ENCODE measurements at regions not wholly inside any gene's neighbourhood (a gene's known extent, or its start where the extent isn't known, plus 50 kb on each side); places are given as distances from the start of the nearest gene placed in this dataset.

DNA sequence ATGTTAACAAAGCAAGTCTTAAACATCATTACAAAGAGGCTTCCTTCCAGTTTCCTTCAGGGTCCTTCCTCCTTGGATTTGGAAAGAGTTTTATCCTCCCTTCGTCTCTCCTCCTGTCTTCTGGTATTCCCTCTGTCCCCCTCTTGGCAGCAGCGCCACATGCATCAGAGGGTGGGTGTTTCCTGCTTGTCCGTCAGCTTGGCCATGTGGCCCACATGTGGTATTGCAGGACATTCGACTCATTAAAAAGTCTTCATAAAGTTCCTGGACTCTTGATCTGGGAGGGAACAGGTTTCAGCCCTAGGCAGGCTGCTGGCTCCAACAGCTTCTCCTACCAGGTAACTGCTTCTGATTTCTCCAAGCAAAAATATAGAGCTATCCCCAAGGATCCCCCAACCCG lies 189.8 kb downstream of the CSNK2A3 start:
- no peaks in the 10 kb centered on the region for H3K4me1 Mint-ChIP-seq
- no peak for ATAC-seq
- no peak overlapping the region for H3K27ac Mint-ChIP-seq
- peaks cover 9% of the 10 kb centered on the region for H3K9me3 Mint-ChIP-seq
- no peaks in the 10 kb centered on the region for H3K36me3 Mint-ChIP-seq
- H3K27me3 Mint-ChIP-seq, result peaks cover 10% of the 10 kb centered on the region
- H3K4me3 Mint-ChIP-seq, result no peak overlapping the region

DNA sequence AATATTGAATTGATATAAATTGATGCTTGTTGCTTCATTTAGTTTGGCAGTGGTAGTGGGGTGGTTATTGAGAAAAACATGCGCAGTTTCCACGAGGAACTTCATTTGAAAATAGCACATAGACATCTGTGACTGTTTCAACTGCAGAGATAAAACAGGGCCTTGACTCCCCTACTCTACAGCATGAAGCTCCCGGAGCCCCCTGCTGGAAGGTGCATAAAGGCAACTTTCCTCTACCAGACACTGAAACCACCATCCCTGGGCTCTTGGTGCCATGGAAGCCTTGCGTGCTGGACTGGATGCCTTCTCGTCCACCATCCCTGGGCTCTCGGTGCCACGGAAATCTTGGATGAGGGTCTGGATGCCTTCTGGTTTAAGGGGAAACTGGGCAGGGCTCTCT lies 195.9 kb downstream of the CSNK2A3 start:
- no peak overlapping the region for H3K27ac Mint-ChIP-seq
- ATAC-seq, result no peak
- H3K4me3 Mint-ChIP-seq, result no peak overlapping the region

DNA sequence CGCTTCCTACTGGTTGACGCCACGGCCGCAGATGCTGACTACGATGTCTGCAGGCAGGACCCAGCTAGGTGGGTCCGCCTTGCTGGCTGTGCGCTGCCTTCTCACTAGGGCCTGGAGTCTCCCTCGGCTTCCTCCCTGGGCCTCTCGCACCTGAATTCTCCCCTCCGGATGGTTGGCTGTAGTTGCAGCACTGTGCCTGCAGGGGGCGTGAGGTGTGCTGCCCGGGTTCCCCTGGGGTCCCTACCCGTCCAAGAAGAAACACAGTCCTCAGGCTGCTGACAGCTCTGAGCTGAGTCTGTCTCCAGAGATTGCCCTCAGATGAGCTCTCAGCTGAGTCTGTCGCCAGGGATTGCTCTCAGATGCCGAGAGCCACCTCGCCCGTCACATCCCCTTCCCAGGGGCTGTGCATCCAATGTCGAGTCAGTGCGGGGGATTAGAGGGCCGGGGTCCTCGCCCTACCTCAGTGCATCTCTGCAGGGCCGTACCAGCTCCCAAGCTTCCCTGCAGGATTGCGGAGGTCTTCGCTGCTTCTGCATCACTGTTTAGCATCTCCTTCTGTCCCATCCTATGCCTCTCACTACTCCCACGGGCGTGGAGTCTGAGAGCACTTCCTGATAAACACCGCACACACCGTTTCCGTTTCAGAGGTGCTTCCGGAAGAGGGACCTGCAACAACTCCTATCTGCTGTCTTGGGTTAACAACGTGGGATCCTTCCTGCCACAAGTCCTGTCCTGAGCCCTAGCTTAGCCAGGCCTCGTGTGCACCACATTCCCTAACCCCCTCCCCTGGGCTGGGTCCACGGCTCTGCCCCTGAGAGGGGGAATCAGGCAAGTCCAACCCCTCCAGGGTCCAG lies 196.9 kb downstream of the CSNK2A3 start:
- Mint-ChIP-seq H3K36me3 (no peaks in the 10 kb centered on the region), H3K27me3 (peaks cover 8% of the 10 kb centered on the region), H3K9me3 (peaks cover 2% of the 10 kb centered on the region), H3K27ac (no peak overlapping the region), H3K4me1 (peaks cover 12% of the 10 kb centered on the region), H3K4me3 (no peak overlapping the region)
- ATAC-seq, result peak; percentile 59

More for the DNA sequence above, 195.9 kb downstream of the CSNK2A3 start:
- H3K27me3 Mint-ChIP-seq, result peaks cover 8% of the 10 kb centered on the region
- no peaks in the 10 kb centered on the region for H3K36me3 Mint-ChIP-seq
- peaks cover 2% of the 10 kb centered on the region for H3K9me3 Mint-ChIP-seq
- H3K4me1 Mint-ChIP-seq, result peaks cover 12% of the 10 kb centered on the region

DNA sequence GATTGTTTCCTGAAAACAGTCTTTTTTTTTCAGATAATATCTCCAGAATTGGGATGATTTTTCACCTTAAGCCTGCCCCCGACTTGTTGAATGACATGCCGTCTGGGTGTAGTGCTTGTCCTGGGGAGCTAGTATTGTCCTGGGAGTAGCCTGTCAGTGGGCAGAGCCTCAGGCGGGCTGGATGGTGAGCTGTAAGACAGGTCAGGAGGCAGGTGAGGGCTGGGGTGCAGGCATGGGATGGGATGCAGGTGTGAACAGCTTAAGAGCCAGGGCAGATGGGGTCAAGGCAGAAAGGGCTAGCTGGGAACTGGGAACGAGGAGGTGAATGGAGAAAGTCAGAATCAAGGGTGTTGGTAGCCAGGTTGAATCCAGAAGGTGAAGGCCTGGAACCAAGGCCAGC lies 200.2 kb downstream of the CSNK2A3 start:
- no peak for ATAC-seq
- peaks cover 25% of the 10 kb centered on the region for H3K4me1 Mint-ChIP-seq
- H3K27ac Mint-ChIP-seq, result no peak overlapping the region
- peak overlapping the region; percentile 8 for H3K4me3 Mint-ChIP-seq
- peaks cover 23% of the 10 kb centered on the region for H3K27me3 Mint-ChIP-seq
- no peaks in the 10 kb centered on the region for H3K36me3 Mint-ChIP-seq
- no peaks in the 10 kb centered on the region for H3K9me3 Mint-ChIP-seq

DNA sequence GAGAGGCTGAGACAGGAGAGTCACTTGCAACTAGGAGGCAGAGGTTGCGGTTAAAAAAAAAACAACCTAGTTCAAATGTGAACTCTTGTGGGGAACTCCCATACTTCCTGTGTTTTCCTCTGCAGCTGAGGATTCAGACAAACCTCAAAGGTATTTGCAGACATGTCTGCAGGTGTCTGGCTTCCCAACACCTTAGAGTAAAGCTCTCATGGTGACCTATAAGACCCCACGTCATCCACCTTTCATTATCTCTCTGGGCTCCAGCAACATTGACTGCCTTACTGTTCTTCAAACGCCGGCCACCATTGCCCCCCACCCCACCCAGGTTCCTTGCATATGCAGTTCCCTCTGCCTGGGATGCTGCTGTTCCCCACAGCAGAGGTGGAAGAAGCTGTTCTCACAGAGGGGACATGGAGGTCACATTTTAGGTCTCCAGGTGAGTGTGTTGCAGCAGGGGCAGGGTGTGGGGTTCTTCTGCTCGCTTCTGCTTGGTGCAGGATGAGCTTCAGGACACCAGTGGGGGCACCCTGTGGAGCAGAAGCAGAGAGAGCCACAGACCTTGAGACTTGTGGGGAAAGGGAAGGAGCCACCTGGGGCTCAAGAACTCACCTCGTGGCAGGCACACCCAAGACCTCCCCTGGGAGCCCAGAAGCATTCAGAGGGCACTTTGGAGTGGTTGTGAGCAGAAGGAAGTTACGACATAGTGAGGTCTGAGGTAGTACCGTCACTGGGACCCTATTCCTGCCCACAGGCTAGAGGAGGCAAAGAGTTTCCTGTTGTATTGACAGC lies 203.2 kb downstream of the CSNK2A3 start:
- H3K4me1 Mint-ChIP-seq, result peaks cover 13% of the 10 kb centered on the region
- no peaks in the 10 kb centered on the region for H3K9me3 Mint-ChIP-seq
- ATAC-seq, result peak; percentile 46
- H3K4me3 Mint-ChIP-seq, result no peak overlapping the region
- H3K36me3 Mint-ChIP-seq, result no peaks in the 10 kb centered on the region
- H3K27ac Mint-ChIP-seq, result no peak overlapping the region
- H3K27me3 Mint-ChIP-seq, result peaks cover 31% of the 10 kb centered on the region

DNA sequence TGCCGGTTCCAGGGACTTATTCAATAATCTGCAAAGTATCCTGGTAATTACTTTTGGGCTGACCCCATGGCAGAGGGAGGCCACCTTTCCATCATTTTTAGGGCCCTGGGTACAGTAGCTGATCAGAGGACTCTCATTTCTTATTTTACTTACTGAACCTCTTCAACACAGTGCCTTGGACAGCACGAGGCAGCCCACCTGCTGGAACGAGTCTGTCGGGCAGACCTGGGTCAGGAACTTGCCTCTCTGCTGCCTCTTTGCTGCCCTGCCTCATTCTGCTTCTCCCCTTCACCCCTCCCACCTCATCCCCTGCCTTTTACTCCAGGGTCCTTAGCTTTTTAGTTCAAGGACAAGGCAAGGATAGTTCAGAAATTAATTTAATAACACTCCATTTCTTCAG lies 204.5 kb downstream of the CSNK2A3 start:
- no peak overlapping the region for H3K4me3 Mint-ChIP-seq
- ATAC-seq, result no peak
- H3K4me1 Mint-ChIP-seq, result peaks cover 13% of the 10 kb centered on the region
- H3K27me3 Mint-ChIP-seq, result peaks cover 31% of the 10 kb centered on the region
- no peaks in the 10 kb centered on the region for H3K36me3 Mint-ChIP-seq
- H3K27ac Mint-ChIP-seq, result no peak overlapping the region
- H3K9me3 Mint-ChIP-seq, result no peaks in the 10 kb centered on the region

DNA sequence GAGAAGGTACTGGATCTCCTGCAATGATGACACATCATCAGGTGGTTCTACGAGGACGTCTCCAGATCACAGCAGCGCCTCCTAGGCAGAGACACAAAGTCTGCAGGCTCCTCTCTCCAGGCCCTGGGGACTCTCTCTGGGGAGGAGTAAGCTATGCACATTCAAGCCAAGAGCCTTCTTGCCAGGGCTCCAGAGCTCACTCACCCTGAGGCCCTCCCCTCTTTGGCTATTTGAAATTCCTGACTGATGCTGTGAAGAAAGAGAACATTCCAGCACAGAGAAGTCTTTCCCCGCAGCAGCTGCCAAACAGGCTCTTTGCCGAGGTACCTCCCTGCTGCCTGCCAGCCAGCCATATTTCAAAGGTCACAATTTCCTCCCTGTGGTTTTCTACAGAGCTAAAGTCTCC lies 204.9 kb downstream of the CSNK2A3 start:
- H3K9me3 Mint-ChIP-seq, result no peaks in the 10 kb centered on the region
- peaks cover 29% of the 10 kb centered on the region for H3K27me3 Mint-ChIP-seq
- peak; percentile 54 for ATAC-seq
- H3K4me3 Mint-ChIP-seq, result no peak overlapping the region
- H3K27ac Mint-ChIP-seq, result no peak overlapping the region
- no peaks in the 10 kb centered on the region for H3K36me3 Mint-ChIP-seq
- peaks cover 13% of the 10 kb centered on the region for H3K4me1 Mint-ChIP-seq

DNA sequence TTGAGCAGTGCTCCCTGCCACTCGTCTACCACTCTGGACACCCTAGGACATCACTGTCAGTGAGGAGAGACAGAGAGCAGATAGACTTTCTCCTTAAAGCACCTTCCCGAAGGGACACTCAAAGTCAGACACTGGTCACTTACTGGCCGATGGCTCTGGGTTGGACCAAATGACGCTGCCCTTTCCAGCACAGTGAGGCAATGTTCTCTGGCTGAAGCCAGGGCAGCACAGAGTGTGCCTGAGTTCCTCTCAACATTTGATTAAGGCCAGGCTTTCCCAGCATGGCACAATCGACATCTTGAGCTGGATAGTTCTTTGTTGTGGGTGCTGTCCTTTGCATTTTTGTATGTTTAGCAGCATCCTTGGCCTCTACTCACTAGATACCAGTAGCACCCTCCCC lies 206.2 kb downstream of the CSNK2A3 start:
- no peak for ATAC-seq
- no peak overlapping the region for H3K4me3 Mint-ChIP-seq
- peaks cover 22% of the 10 kb centered on the region for H3K27me3 Mint-ChIP-seq
- no peaks in the 10 kb centered on the region for H3K9me3 Mint-ChIP-seq
- no peaks in the 10 kb centered on the region for H3K36me3 Mint-ChIP-seq
- H3K27ac Mint-ChIP-seq, result no peak overlapping the region
- peaks cover 13% of the 10 kb centered on the region for H3K4me1 Mint-ChIP-seq

DNA sequence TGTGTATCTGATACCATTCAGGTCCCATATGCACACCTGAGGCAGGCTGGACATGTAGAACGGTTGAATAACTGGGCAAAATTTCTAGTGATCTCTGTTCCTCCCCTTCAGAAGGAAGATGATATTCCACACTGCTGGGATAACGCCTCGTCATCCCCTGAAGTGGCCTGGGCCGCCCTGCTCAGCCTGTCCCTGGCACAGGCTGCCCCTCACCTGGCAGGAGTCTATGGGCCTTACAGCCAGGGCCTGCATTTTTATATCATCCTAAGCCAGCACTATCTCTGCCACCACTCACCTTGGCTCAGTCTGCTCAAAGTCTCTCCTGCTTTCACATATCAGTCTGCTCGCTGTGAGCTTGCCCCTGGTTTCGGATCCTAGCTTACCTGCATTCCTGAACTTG lies 209.2 kb downstream of the CSNK2A3 start:
- H3K27ac Mint-ChIP-seq, result no peak overlapping the region
- ATAC-seq, result no peak
- no peaks in the 10 kb centered on the region for H3K9me3 Mint-ChIP-seq
- H3K27me3 Mint-ChIP-seq, result peaks cover 9% of the 10 kb centered on the region
- no peak overlapping the region for H3K4me3 Mint-ChIP-seq
- no peaks in the 10 kb centered on the region for H3K36me3 Mint-ChIP-seq
- H3K4me1 Mint-ChIP-seq, result no peaks in the 10 kb centered on the region

DNA sequence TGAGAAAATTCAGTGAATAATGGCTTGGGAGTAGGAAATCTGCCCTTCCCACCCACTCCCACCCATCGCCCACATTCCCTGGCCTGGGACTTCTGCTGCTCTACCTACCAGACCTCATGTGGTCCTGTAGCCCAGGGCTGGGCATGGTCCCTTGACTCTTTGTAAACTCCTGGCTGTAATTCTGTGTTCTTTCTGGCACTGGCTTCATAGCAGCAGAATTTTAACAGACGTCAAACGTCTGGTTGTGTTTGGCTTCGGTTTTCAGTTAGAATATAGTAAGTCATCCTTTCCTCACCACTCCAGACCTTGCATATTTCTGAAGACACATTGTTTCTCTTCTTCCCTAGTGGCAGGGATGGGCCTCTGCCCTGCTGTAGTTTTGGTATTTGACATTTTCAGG lies 210.6 kb downstream of the CSNK2A3 start:
- Mint-ChIP-seq H3K36me3 (no peaks in the 10 kb centered on the region), H3K4me1 (no peaks in the 10 kb centered on the region), H3K27ac (no peak overlapping the region), H3K9me3 (no peaks in the 10 kb centered on the region), H3K27me3 (peaks cover 3% of the 10 kb centered on the region), H3K4me3 (no peak overlapping the region)
- no peak for ATAC-seq

DNA sequence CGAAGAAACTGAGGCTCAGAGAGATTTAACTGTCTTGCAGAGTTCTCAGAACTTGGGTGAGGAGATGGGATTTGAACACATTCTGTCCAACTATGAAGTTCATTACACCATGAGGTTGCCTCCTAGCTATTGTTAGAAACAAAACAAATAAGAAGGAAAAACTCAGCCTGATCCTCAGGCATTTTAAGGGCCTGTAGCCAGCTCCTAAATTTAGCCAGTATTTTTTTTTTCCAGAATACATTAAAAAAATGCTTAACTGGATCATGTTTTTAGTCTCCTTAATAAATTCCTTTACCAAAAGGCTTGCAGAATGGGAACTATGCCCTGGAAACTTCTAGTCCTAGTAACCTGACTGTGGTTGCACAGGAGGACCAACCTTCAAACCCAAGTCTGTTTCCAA lies 212.0 kb downstream of the CSNK2A3 start:
- Mint-ChIP-seq H3K27ac (no peak overlapping the region), H3K36me3 (no peaks in the 10 kb centered on the region), H3K9me3 (no peaks in the 10 kb centered on the region), H3K4me3 (no peak overlapping the region), H3K27me3 (no peaks in the 10 kb centered on the region), H3K4me1 (no peaks in the 10 kb centered on the region)
- ATAC-seq, result no peak

DNA sequence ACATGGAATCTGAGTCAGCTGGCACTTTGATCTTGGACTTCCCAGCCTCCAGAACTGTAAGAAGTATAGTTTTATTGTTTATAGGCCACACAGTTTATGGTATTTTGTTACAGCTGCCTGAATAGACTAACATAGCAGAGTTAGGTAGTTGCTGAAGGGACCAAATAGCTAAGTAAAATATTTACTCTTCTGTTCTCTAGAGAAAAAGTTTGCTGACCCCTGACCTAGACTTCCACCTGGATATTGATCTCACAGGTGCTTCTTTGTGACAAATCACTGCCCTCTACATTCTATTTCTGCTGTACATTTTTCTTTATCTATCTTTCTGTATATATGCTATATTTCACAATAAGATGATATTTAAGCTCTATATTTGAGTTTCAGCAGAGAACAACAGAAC lies 212.5 kb downstream of the CSNK2A3 start:
- no peak overlapping the region for H3K27ac Mint-ChIP-seq
- no peaks in the 10 kb centered on the region for H3K9me3 Mint-ChIP-seq
- no peak for ATAC-seq
- no peaks in the 10 kb centered on the region for H3K27me3 Mint-ChIP-seq
- H3K4me1 Mint-ChIP-seq, result no peaks in the 10 kb centered on the region
- no peak overlapping the region for H3K4me3 Mint-ChIP-seq
- no peaks in the 10 kb centered on the region for H3K36me3 Mint-ChIP-seq

DNA sequence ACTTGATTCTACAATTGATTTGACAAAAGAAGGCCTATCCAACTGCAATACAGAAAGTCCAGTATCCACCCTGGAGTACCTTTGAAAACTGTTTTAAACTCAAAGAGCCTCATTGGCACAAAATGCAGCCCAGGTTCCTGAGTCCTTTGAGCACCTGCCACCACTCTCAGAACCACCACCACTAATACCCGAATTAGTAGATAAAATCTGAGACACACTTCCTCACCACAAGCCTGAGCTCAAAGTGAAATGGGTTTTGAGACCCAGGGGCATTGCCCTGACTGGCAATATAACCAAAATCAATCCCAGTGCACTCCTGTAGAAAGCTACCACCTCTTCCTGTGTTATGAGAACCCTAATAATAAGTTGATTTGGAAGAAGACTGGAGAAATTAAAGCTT lies 215.7 kb downstream of the CSNK2A3 start:
- Mint-ChIP-seq H3K4me1 (no peaks in the 10 kb centered on the region), H3K9me3 (no peaks in the 10 kb centered on the region), H3K36me3 (no peaks in the 10 kb centered on the region), H3K4me3 (no peak overlapping the region), H3K27ac (no peak overlapping the region), H3K27me3 (peaks cover 17% of the 10 kb centered on the region)
- no peak for ATAC-seq

DNA sequence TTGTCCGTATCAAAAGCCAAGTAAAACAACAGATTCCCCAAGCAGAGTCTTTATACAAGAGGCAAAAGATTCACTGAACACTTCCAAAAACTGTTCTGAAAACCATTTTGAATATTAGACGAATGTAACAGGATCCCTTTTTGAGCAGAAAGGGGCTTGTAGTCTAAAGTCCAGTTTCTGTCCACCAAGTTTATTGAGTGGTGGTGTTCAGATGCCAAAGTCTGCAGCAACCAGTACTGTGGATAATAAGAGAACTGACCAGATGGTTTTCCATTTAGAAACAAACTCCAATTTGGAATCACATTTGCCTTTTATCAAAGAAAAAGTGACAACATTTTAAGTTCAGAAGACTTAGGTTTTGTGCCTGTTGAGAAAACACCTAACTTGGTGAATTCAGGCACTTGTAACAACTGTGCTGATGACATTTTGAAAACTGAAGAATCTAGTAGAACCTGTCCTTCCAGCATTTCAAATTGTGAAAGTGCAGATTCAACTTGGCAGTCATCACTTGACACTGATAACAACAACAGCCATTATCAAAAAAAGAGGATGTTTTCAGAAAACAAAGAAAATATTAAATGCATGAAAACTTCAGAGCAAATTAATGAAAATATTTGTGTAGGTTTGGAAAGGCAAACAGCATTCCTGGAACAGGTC lies 217.1 kb downstream of the CSNK2A3 start:
- no peaks in the 10 kb centered on the region for H3K4me1 Mint-ChIP-seq
- H3K9me3 Mint-ChIP-seq, result no peaks in the 10 kb centered on the region
- H3K27me3 Mint-ChIP-seq, result peaks cover 22% of the 10 kb centered on the region
- ATAC-seq, result no peak
- H3K4me3 Mint-ChIP-seq, result no peak overlapping the region
- H3K36me3 Mint-ChIP-seq, result no peaks in the 10 kb centered on the region
- no peak overlapping the region for H3K27ac Mint-ChIP-seq

DNA sequence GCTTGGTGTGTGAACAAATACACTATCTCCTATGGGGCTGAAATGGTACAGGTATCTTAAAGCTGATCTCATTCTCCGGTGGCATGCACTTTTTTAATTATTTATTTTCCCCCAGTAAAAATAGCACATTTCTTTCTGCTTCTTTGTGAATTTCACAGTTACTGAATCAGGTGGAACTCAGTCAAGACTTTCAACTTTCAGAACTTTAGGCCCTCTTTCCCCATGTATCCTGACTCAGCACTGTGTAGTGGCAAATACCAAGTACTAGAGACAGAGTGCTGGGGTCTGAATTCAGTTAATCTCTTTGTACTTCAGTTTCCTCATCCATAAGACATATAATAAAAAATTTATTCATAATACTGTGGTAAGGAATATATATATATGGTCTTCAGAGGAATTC lies 223.9 kb downstream of the CSNK2A3 start:
- no peak for ATAC-seq
- Mint-ChIP-seq H3K27ac (no peak overlapping the region), H3K36me3 (peaks cover 6% of the 10 kb centered on the region), H3K4me1 (peaks cover 10% of the 10 kb centered on the region), H3K9me3 (peaks cover 8% of the 10 kb centered on the region), H3K4me3 (no peak overlapping the region), H3K27me3 (peaks cover 84% of the 10 kb centered on the region)

All from stimulated activated memory B cell treated with anti-CD40 and anti-IgM and Interleukin-4, amounts not matched to agents 10 μg/mL and 1 μg/mL and 100 μg/mL, for 72 hours (primary cell).